SW 1271 (cell line): ENCODE measurements at regions not wholly inside any gene's neighbourhood (a gene's known extent, or its start where the extent isn't known, plus 50 kb on each side); places are given as distances from the start of the nearest gene placed in this dataset.

Source experiments
- DNase-seq, 2 experiments: peaks; one replicate each; lab custom pipeline; 2025; lab: John Stamatoyannopoulos, UW

GRCh38 chr6:71124340-71124739 is 164.3 kb upstream of the OGFRL1 start:
- DNase-seq = no peak

DNA sequence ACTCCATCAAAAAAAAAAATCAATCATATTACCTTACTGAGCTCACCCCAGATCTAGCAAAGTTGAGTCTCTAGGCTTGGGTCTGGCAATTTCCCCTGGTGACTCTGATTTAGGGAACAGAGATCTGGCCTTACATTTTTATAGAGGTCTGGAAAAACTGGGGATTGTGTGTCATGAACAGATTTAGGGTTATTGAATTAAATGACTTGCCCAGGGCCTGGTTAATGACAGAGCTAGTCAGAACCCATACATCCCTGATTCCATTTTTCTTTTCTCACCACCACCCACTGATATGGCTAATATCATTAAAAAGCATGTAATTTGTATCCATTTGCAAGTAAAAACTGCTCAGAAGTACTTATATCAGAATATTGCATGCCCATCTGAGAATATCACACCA is 163.4 kb upstream of the OGFRL1 start:
- no peak for DNase-seq

GRCh38 chr6:71126506-71126905 is 162.1 kb upstream of the OGFRL1 start:
- no peak for DNase-seq

GRCh38 chr6:71127374-71127773 is 161.2 kb upstream of the OGFRL1 start:
- DNase-seq = no peak

- no peak for DNase-seq
Measured at GRCh38 chr6:71130277-71130676, 158.3 kb upstream of the OGFRL1 start.

DNA sequence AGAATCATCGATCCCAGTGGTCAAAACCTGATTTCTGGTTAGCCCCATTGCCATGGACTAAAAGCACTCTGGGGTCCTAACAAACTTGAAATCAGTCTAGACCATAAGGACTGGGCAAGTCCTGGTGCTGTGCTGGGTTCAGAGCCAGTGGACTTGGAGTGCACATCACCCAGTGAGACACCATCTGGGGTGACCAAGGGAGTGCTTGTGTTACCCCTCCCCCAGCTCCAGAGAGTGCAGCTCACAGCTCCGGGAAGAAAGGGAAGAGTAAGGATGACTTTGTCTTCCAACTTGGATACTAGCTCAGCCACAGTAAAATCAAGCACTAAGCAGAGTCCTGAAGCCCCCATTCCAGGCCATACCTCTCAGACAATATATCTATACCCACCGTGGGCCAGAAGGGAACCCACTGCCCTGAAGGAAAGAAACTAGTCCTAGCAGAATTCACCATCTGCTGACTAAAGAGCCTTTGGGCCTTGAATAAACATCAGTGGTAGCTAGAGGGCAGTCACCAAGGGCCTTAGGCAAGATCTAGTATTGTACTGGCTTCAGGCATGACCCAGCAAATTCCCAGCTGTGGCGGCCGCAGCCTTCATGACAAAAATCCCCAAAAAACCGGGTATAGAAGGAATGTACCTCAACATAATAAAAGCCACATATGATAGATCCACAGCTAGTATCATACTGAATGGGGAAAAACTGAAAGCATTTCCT is 153.5 kb upstream of the OGFRL1 start:
- no peak for DNase-seq

GRCh38 chr6:71137973-71138372 is 150.6 kb upstream of the OGFRL1 start:
- no peak for DNase-seq

- DNase-seq = no peak
Measured at GRCh38 chr6:71138376-71138775, 150.2 kb upstream of the OGFRL1 start.

DNA sequence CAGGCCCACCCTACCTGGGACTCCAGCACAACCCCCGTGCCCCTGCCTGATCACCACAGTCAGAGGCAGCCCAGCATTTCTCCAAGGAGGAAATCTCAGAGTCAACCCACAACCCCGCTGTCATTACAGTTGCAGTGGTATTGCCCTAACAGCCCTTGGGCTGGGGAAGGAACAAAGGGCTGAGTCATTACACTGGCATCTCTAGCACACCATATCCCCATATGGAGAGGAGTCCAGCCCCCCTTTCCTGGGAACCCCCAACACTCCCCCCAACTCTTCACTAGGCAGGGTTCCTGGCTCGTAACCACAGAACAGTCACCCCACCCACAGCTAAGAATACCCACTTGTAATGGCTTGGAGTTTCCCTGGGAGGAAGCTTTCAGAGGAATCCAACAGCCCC is 149.4 kb upstream of the OGFRL1 start:
- no peak for DNase-seq

GRCh38 chr6:71153755-71154325 is 134.8 kb upstream of the OGFRL1 start:
- DNase-seq = no peak

GRCh38 chr6:71157345-71157744 is 131.3 kb upstream of the OGFRL1 start:
- no peak for DNase-seq

DNA sequence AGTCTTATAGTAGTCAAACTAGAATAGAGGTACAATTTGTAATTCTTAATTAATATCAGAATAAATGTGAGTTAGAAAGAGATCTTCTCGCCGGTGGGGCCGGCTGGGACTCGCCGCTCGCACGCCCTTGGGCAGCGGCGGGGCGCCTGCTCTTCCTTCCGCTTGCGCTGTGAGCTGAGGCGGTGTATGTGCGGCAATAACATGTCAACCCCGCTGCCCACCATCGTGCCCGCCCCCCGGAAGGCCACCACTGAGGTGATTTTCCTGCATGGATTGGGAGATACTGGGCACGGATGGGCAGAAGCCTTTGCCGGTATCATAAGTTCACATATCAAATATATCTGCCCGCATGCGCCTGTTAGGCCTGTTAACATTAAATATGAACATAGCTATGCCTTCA is 123.7 kb upstream of the OGFRL1 start:
- no peak for DNase-seq

DNA sequence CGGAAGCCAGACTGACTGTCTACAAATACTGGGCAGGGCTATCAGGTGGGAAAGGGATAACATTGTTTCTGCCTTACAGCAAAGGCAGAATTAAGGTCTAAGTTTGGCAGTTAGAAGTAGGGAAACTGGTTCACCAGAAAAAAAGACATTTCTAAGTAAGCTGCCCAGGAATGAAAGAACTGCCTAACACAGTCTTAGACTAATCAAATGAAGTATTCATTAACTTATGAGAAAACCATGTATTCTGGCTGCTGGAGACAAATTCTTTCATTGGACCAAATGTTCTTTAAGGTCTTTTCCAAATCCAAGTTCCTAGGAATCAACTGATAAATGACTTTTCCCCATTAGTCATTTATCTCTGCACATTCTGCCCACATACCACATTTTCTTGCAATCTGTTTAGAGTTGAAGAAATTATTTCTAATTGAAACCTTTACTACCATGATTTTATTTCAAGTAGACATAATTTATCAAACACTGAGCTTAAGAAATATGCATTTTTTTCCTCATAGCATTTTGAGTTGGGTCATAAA is 120.3 kb upstream of the OGFRL1 start:
- DNase-seq = no peak

DNA sequence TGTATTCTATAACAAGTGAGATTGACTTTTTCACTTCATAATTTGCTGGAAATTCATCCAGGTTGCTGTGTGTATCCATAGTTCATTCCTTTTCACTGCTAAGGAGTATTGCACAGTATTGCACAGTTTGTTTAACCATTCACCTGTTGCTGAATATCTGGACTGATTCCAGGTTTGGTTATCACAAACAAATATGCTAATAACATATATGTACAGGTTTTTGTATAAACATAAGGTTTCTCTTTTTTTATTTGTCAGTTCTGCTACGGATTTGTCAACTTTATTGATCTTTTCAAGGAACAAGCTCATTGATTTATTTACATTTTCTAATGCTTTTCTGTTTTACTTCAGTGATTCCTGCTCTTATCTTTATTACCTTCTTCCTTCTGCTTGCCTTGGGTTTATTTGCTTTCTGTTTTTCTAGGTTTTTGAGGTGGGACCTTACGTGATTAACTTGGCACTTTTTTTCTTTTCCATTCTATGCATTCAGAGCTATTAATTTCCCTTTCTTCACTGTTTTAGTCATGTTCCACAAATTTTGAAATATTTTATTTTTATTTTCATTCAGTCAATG is 117.0 kb upstream of the OGFRL1 start:
- no peak for DNase-seq

- no peak for DNase-seq
Measured at GRCh38 chr6:71179249-71179885, 109.2 kb upstream of the OGFRL1 start.

DNA sequence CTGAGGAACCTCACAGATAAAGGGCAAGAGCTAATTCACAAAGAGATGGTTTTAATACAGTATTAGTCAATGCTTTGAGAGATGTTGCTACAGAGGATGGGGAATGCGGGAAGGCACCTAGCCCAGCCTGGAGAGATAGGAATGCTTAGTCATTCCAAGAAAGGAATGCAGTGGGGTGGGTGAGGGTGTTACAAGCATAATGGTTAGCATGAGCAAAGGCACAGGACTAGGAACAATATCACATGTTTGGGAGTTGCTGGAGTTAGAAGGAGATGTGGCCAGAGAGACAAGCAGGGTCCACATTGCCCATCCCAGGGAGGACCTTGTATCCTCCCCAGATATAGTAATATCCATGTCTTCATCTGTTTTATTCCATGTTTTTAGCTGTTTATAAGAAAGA is 107.0 kb upstream of the OGFRL1 start:
- DNase-seq = peak; percentile 11 to 30

DNA sequence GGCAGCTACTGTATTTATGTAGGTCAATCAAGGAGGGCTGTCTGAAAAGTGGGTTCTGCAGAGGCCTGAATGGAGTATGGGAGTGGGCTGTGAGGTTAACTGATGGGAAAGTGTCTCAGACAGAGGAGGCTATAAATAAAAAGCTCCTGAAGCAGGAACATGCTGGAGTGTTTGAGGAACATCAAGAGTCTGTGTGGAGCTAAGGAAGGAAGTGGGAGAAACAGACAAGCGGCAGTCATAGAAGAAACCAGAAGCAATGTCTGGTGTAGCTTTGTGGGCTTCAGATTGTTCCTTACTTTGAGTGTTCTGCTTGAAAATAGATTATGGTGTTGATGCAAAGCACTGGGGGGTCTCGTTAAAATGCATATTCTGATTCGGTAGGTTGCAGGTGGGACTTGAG is 101.5 kb upstream of the OGFRL1 start:
- no peak for DNase-seq

- peak in 1 of 2 experiments; percentile 46 for DNase-seq
Measured at GRCh38 chr6:71190809-71191208, 97.8 kb upstream of the OGFRL1 start.

DNA sequence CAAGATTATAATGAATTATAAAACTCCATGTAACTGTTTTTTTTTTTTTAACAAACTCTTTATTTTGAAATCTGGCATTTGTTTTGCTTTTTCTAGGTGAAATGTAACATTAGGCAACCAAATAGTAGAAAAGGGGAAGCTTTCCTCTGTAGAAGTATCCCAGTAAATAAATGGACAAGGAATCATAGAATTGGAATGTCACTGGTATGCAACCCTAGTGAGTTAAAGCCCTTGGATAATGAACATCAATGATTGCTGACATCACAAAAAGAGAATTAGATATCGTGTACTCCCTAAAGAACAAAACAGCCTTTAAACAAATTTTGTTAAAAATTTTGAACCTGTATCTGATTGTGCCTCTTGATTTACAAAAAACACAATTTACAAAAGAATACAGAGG is 93.9 kb upstream of the OGFRL1 start:
- peak in 1 of 2 experiments; percentile 51 for DNase-seq

DNA sequence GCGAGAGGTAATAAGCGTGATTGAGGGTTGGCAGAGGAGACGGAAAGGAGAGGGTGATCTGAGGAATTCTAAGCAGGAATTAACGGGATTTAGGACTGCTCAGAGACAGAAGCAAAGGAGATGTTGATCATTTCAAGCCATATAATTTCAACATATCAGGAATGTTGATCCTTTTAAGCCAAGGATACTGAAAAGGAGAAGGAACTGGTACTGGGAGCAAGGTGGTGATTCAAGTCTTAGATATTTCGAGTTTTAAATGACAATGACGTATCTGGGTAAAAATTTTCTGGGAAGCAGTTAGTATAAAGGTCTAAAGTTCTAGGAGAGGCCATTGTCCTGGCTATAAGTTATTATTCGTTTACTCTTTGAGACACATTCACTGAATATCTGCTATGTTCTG is 91.3 kb upstream of the OGFRL1 start:
- DNase-seq = no peak

DNA sequence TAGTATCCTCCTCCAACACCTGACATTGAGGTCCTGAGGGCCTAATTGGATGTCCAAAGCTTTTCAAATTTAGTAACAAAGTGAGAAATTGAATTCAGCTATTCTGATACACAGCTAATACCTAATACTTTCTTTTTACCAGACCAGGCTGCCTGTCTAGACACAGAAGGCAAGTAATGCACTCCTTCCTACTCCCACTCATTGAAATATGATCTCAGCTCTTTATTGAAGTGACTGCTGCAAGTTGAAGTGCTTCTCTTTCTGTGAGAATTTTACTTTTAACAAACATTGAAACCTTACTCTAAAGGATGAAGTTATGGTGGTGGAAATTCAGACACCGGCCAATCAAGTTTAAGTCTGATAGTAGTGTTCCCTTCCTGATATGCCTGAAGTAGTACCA is 90.8 kb upstream of the OGFRL1 start:
- no peak for DNase-seq

DNA sequence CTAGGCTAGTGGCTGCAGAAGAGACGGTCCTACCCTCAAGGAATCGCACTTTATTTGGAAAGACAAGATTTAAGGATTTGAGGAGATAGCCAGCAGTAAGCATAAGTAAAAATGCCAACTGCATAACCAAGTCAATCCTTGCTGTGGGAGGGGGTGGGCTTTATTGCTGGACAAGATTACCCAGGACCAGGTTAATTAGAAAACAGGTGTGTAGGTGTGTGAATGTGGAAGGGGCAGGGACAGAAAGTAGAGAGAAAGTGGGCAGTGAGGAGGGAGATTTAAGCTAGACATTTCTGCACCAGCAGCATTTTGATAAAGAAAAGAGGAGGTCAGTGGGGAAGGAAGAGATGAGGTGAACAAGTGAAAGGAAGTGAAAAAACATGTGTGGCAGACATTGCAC is 89.7 kb upstream of the OGFRL1 start:
- no peak for DNase-seq

- no peak for DNase-seq
Measured at GRCh38 chr6:71199736-71200135, 88.9 kb upstream of the OGFRL1 start.
